DMS79 treated with DMSO at 0.1 percent for 48 hours (cell line): ENCODE measurements at regions not wholly inside any gene's neighbourhood (a gene's known extent, or its start where the extent isn't known, plus 50 kb on each side); places are given as distances from the start of the nearest gene placed in this dataset.

Experiments
- DNase-seq: peaks from one replicate; lab custom pipeline; 2025; lab: John Stamatoyannopoulos, UW

DNA sequence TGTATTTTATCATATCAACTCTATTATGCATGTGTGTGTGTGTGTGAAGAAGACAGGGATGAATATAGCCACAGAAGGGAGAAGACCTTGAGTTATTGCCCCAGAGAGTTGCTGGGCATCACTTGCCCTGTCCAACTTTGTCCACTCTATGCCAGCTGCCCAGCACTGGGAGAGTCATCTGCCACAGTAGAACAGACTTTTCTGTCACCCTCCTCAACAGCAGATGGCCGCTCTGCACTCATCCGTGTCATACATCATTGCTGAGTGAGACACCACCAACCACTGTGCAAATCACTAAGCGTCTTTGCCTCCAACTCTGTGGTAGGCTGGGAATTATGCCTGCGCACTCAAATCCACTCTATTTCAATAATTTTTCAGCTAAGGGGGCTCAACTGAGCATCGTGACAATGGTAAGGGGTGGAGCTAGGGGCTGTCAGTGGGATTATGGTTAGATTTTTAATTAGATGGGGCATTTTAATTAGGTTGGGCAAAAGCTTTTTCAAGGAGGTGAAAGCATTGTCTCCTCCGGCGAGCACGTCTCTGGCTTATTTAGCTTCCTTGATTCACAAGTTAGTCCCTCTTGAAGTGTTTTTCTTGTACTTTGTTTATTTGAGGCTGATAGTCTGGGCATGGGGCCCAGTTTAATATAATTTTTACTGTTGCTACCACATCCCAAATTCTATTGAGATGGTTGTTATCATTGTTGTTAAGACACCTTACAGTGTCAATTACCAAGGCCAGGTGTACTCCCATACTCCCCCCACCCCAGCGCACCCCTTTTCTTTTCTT lies 100.1 kb upstream of the KLF3 start:
- peak; percentile 59 for DNase-seq

DNA sequence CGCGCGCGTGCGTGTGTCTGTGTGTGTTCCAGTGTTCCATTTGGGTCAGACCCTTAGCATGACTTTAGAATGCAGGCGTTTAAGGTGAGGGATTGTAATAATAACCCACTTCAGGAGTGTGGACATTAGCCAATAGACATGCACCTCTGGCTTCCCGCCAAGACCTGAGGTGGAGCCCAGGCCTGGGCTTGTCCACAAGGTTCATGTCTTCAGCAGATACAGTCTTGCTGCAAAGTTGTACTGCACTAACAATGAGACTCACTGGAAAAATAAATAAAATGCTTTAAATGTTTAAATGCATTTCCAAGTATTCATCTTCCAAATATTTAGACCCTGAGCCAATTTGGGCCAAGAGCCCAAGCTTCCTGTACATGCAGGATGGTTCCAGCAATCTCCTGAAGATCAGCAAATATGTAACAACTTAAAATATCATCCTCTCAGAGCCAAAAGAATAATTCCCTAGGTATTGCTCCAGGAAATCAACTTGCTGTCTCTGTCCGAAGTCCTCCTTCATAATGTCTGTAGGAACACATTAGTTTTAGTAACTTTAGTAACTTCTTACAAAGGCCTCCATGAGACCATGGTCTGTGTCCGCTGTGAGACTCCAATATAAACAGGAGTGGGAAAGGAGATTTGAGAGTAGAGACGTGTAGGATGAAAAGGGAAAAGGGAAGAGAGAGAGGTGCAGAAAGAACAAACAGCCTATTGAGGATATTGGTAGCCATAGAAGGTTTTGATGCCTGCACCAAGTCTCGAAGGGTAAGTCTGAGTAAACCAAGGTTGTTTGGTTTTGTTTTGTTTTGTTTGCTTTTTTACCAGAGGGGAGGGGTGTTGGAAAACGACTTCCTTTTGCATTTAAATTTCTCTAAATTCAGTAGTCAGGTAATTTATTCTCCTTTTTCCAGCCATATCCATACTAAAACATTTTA lies 98.5 kb upstream of the KLF3 start:
- peak; percentile 63 for DNase-seq

DNA sequence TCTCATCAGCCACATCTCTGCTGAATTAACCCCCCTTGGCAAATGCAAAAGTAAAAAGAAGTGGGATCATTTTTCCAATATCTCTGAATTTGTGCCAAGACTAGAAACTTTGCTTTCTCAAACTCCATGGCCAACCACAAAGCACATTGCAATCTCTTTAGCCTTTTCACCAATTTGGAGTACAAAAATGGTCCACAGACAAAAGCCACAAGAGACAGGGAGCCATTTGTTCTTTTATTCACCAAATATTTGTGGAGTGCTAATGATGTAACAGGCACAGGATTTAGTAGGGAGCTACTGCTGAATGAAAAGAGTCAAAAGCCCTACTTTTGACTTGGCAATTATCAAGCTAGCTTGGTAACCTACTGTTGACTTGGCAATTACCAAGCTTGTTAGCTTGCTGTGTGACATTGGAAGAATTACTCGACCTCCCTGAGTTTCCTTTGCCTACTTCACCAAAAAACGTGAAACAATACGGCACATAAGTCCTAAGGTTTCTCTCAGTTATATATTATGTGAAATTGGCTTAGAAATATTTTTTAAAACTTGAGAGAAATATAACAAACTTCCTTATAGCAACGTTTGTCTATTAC lies 97.1 kb upstream of the KLF3 start:
- no peak for DNase-seq

DNA sequence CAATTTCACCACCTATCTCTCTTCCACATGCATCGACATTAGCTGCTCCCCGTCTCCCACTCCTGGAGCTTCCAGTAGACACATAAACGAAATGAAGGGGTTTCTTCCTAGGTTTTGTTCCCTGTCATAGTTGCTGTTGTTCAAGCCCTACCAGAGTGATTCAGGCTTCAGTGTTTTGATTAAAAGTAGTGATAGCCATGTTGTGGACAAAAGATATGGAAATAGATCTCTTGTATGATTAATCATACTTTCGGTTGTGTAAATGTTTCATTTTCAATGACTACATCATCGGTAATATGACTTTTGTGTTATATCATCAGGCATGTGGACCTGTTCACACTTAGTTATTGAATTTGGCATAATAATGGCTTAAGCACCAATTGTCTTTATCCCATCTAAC lies 96.5 kb upstream of the KLF3 start:
- no peak for DNase-seq

DNA sequence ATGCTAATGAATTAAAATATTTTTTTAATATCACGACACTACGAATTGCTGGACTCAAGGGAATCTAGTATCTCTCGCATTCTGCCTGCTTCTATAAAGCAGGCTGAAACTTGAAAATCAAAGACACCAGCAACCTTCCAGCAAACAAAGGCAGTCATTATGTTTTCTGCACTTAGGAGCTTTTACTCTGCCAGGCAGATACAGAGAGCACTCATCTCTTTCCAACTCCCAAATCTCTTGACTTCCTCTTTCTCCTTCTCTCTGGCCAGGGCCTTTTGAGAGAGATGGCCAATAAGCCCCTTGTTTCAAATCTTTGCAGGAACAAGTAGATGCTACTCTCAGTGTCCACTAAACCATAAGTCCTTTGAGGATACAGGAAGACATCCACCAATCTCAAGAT lies 95.2 kb upstream of the KLF3 start:
- DNase-seq: no peak

DNA sequence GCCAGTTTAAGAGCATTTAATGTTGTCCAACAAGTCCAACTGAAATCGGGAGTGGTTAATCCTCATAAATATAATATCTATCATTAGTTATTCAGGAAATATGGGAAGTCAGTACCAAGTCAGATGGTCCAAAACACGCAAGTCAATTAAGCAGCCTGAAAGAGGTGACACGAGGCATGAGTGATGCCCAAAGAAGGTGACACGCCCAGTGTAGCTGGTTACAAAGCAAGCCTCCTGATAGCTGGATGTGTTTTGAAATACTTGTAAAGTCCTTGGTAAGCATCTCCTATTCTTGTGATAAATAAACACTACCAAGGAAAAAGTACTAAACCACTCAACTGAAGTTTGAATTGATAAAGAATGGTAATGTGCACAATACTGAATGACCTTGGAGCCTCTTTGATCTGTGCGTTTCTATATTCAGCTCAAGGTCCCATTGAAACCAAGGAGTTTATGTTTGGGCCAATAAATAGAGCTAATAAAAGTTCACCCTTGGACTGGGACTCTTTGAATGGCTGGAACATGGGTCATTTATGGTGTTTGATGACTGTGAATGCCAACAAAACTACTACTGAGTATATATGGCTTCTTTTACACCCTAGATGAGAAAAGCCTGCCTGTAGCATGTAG lies 93.2 kb upstream of the KLF3 start:
- no peak for DNase-seq

DNA sequence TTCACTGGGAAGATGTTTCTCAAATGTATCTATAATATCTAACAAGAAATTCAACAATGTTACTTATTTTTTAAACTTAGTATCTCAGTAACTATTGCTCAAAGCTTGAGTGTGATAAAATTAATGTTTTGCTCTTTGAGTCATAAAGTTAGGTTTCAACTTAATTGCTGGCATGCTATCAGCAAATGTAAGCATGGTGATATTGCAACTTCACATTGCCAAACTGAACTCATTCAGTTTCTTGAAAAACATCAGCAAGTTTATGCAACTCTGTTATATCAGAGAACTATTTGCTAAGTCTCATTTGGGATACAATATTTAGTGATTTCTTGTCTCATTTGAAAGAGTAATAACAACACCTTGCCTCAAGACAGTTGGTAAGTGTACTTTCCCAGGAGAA lies 91.2 kb upstream of the KLF3 start:
- no peak for DNase-seq

DNA sequence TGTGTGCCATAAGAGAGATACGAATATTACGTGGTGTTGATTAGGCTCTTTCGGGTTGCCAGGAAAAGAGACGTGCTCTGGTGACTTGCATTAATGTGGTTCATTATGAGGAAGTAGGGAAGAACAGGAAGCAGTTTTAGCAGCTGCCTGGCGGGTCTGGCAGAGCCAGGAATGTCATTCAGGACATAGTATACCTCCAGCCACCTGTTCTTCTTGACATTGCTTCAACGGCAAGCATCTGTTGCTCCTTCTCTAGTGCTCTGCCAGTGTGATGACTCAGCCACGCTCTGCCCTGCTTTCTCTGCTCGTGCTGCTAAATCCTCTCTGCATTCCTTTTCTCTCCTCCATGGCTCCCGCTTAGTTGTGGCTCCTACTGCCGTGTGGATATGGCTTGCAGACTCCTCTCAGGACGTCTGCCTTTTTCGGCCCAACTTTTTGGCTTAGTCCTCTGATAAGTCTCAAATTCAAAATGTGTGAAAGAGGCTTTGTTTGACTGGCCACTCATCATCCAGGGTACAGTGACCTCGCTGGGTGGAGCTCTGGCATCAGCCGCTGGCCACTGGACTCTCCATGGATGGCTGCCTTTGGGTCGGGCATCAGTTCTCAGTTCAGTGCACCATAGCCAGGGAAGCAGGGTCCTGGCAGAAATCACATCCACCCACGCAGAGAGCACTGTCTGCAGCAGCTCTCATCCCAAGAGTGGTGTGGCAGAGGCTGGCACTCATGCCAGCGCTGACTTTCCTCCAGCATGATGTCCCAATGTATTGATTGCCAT lies 89.3 kb upstream of the KLF3 start:
- no peak for DNase-seq

DNA sequence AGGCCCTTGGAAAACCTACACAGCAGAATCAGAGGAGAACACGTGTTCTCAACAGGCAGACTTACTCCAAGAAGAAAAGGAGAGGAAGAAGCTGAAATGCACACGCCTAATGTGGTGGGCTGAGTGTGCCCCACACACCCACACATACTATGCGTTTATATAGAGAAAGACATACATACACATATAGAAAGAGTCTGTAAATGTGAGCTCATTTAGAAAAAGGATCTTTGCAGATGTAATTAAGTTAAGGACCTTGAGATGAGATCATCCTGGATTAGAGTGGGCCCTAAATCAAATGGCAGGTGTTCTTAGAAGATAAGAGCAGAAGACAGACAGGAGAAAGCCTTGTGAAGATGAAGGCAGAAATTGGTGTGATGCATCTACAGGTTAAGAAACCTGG lies 87.2 kb upstream of the KLF3 start:
- DNase-seq: no peak

DNA sequence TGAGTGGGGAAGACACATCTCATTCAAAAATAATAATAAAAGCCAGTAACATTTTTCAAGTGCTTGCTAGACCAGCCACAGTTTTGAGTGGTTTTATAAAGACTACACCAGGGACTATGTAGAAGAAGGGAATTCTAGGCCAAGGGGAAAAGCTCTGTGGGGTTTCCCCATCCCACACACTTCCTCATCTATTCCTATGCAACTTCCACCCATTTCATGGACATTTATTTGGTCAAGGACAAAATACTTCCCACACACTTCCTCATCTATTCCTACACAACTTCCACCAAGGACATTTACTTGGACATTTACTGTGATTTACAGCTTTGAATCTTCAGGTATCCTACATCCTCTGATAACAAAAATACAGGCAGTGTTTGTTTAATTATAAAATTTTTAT lies 86.5 kb upstream of the KLF3 start:
- DNase-seq: no peak

DNA sequence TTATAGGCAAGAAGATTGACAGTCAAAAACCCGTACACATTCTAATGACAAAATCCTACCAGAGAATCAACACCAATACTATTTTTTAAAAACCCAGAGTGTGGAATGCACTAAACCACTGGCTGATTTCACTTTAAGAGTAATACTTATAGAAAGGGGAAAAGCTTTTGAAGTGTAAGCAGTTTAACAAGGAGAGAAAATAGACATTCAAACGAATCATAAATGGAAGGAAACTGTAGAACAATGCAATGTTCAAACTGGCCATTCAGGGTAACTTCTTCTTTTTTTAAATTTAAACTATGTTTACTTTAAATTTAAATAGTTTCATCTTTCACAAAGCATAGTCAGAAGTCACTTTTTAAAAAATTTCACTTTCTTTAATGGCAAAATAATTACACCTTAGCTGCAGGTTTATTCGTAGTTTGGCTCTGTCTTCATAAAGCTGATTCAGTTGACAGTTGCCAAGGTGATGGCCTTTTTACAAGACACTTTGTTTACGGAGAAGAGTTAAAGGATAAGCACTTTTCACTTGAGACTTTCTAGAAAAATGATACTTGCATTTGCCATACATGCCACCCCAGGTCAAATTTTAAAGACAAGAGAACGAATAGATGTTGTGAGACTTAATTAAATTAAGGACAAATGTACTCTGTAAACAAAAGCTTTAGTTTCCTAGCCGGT lies 82.4 kb upstream of the KLF3 start:
- no peak for DNase-seq

DNA sequence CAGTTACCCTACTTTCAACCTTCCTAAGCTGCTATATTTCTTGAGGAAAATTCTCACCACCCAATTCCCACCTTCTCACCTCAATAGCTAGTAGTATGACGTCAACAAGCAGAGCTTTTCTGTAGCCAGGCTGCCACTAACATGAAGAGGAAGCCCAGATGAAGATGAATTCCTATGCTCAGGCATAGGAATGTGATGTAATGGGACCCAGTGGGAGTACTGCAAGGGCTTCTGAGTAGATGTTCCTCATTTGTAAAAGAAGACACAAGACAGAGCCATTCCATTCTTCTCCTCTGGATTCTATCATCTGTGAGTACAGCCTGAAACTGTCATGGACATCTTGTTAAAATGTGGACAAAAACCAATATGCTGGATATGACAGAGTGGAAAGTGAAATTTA lies 81.6 kb upstream of the KLF3 start:
- DNase-seq: no peak

DNA sequence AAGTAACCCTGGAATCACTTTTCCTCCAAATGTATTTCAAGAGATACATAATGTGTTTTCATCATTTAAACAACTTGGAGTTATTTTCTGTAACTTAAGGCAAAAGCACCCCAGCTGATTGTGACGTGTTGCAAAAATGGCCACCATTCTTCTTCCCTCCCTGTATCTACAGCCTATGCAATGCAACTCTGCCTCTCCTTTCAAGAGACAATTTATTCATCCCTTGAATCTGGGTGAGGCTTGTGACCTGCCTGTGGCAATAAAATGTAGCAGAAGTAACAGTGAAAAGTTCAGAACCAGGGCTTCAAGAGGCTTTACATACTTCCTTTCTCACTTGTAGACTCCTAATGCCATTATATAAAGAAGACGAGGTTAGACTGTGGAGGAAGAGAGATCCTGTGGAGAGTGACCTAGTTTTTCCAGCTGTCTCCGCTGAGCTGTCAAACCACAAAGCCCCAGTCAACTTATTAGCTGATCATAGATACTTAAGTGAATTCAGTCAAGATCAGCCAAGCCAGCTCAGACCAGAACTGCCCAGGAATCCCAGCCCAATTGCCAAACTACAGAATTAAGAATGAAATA lies 81.0 kb upstream of the KLF3 start:
- no peak for DNase-seq

DNA sequence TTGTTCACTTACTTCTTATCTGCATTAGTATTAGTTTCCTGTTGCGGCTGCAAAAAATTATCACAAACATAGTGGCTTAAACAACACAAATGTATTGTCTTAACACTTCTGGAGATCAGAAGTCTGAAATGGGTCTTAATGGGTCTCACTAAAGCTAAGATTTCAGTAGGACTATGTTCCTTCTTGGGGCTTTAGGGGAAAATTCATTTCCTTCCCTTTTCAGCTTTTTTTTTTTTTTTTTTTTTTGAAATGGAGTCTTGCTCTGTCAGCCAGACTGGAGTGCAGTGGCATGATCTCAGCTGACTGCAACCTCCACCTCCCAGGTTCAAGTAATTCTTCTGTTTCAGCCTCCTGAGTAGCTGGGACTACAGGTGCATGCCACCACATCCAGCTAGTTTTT lies 78.1 kb upstream of the KLF3 start:
- DNase-seq: no peak

DNA sequence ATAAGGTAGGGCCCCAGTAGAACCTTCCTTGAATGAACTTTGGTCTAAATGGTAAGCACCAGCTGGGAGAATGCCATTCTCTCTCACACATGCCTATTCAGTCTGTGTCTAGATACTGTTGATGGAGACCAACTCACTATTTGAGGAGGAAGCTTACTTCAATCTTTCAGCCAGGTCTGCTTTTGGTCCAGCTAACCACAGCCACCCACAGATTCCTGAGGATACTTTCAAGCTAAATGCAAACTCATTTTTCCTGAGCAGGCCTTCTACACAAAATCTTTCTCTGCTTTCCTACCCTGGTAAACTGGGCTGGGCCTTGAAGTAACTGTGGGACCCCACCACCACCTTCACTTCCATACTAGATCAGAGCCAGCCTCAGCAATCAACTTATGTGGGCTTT lies 76.9 kb upstream of the KLF3 start:
- no peak for DNase-seq

DNA sequence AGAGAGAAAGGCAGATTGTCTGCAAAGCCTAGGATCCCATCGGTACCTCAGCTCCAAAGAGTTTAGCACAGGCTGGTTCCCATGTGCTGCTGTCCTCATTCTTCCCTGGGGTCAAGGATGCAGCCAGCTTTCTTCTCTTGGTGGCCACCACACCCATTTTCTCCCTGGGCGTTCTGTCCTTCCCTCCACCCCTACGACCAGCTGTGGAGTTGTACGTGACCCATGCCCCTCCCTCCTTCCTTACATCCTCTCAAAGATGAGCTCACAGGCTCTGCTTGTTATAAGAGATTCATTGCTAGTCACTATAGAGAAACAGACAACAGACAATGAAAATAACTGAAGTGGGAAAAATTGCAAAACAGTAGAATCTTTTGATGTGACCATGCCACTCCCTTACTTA lies 74.0 kb upstream of the KLF3 start:
- DNase-seq: no peak

DNA sequence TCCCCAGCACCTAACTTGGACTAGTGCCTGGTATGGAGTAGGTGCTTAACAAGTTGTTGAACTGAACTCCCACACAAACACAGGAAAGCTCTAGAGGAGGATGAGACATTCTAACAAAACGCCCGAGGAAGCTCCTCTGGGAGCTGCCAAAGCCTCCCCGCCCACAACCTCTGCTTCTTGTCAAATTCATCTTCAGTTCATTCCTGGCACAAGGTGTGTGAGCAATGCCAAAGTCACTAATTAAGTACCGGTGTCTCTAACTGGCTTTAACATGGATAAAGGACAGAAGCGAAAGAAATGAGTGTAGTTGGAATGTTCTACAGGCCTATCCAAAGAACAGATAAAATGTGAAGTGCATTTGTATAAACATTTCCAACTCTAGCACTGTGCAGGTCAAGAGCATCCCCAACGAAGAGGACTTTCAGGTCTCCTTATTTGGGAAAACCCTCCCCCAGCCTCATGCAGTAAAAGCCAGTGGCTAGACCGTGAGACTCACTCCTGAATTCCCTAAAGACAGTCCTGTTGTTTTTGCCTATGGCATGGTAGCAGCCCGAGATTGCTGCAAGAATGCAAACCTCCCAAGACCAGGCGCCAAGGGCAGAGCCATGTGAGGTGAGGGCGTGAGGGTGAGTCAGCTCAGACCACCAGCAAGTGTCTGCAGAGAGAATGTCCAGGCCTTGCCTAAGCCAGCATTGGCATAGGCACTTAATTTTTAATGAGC lies 72.2 kb upstream of the KLF3 start:
- DNase-seq: no peak

DNA sequence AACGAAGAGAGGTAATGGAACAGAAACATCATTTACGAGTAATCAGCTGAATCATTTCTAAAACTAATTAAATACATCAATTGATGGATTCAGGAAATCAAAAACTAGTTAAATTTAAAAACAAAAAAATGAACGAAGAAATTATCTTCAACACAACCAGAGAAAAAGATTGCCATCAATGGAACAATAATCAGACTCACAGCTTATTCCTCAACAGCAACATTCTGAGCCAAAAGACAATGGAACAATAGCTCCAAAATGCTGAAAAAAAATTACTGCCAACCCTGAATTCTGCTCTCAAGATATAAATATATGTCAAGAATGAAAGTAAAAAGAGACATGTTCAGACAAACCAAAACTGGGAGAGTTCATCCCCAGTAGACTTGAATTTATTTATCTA lies 65.5 kb upstream of the KLF3 start:
- no peak for DNase-seq

DNA sequence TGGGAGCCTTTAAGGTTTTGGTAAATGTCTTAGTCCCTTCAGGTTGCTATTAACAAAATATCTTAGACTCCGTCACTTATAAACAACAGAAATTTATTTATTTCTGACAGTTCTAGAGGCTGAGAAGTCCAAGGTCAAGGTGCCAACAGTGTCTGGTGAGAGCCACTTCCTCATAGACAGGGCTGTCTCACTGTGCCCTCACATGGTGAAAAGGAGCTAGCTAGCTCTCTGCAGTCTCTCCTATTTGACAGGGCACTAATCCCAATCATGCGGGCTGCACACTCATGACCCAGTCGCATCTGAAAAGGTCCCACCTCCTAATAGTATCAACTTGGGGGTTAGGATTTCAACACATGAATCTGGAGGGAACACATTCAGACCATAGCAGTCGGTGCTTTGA lies 63.4 kb upstream of the KLF3 start:
- DNase-seq: no peak

DNA sequence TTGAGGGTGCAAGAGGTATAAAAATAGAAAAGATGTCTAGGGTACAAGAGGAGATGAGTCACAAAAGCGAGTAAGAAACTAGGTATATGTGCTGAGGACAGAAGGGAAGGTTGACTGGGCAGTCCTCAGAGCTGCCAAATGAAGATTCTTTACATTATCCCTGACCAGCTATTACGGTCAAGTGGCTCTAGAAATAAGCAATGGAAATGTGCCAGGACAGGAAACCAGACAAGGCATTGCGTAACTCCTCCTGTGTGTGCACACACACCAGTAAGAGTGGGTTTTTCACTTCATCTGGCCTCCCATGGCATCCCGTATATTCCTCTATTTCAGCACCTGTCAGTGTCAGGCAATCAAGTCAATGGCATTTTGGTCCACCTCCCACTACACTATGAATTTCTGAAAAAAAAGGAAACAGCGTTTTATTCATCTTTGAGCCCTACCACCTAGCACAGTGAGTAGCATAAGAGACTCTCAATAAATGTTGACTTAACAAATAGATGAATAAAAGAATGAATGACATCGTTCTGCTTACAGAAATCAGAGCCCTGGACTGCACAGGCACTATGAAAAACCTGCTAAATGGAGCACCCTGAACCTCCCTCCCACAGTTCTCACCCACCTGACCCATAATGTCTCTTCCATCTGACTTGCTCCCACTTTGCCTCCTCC lies 62.6 kb upstream of the KLF3 start:
- DNase-seq: no peak
